RWPE2 (cell line): ENCODE measurements at regions not wholly inside any gene's neighbourhood (a gene's known extent, or its start where the extent isn't known, plus 50 kb on each side); places are given as distances from the start of the nearest gene placed in this dataset.
A peak's percentile ranks its signal among the peaks of the same experiment; 100 is the strongest.

Experiments
- ATAC-seq: fragments of 200-7000 bp; cut with Tn5 transposase; 3 replicates; pipeline ENCODE4 v1.9.1; 2021; ENCODE audit warnings: low read depth
- DNase-seq: peaks from one replicate; pipeline ENCODE4 v3.0.0-alpha.2; 2020; ENCODE audit warnings: low spot score
- H3K27ac ChIP-seq: fragments of 450-650 bp; 2 replicates; pipeline ENCODE4 v1.5.1; 2017; ENCODE audit warnings: mild to moderate bottlenecking; ENCODE audit not compliant: poor library complexity, severe bottlenecking
- H3K27me3 ChIP-seq: fragments of 250-450 bp; sonication (Bioruptor Pico); 2 replicates; pipeline ENCODE4 v1.5.1; 2021; ENCODE audit warnings: mild to moderate bottlenecking, moderate library complexity; ENCODE audit not compliant: insufficient read depth, poor library complexity, severe bottlenecking
- H3K36me3 ChIP-seq: fragments of 250-450 bp; sonication (Bioruptor Pico); 2 replicates; pipeline ENCODE4 v1.5.1; 2020; ENCODE audit warnings: low read depth, mild to moderate bottlenecking, moderate library complexity
- H3K4me1 ChIP-seq: fragments of 250-450 bp; sonication (Bioruptor Pico); 2 replicates; pipeline ENCODE4 v1.5.1; 2021; ENCODE audit warnings: mild to moderate bottlenecking, moderate library complexity; ENCODE audit not compliant: insufficient read depth, poor library complexity, severe bottlenecking
- H3K4me3 ChIP-seq: fragments of 250-450 bp; sonication (Bioruptor Pico); 2 replicates; pipeline ENCODE4 v1.5.1; 2021; ENCODE audit warnings: mild to moderate bottlenecking, moderate library complexity; ENCODE audit not compliant: severe bottlenecking
- H3K9me3 ChIP-seq: fragments of 250-450 bp; sonication (Bioruptor Pico); 2 replicates; pipeline ENCODE4 v1.5.1; 2021; ENCODE audit warnings: mild to moderate bottlenecking, moderate library complexity; ENCODE audit not compliant: severe bottlenecking
- TF ChIP-seq, protein P1 (sequence below): fragments of 450-650 bp; IDR thresholded peaks from one replicate; pipeline ENCODE4 v1.5.1; 2017; ENCODE audit warnings: mild to moderate bottlenecking, moderate library complexity; ENCODE audit not compliant: poor library complexity, severe bottlenecking

DNA sequence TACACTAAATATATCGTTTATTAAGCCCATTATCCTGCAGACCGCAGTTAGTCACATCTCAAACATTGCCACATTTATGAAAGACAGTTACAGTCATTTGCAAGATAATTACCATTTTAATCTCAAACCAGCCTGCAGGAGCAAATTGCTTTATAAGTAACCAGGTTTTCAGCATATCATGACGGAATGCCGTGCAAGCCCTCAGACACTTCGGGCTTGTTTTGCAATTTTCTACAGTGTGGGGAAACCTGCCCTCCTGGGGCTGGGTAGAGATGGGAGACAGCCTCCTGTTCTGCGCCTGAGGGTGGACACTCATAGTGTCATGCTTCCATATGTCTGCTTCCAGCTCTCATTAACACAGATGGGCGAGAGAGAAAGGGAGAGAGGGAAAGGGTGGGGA, 563.9 kb downstream of the NPHP4 start:
- no peaks in the 10 kb centered on the region for H3K36me3 ChIP-seq
- DNase-seq (no peak), ATAC-seq (peak; percentile 69)
- H3K4me3 ChIP-seq = no peak overlapping the region
- no peaks in the 10 kb centered on the region for H3K9me3 ChIP-seq
- H3K27me3 ChIP-seq = no peaks in the 10 kb centered on the region
- H3K27ac ChIP-seq = no peak overlapping the region
- peaks cover 7% of the 10 kb centered on the region for H3K4me1 ChIP-seq
- TF ChIP-seq, protein P1, sequence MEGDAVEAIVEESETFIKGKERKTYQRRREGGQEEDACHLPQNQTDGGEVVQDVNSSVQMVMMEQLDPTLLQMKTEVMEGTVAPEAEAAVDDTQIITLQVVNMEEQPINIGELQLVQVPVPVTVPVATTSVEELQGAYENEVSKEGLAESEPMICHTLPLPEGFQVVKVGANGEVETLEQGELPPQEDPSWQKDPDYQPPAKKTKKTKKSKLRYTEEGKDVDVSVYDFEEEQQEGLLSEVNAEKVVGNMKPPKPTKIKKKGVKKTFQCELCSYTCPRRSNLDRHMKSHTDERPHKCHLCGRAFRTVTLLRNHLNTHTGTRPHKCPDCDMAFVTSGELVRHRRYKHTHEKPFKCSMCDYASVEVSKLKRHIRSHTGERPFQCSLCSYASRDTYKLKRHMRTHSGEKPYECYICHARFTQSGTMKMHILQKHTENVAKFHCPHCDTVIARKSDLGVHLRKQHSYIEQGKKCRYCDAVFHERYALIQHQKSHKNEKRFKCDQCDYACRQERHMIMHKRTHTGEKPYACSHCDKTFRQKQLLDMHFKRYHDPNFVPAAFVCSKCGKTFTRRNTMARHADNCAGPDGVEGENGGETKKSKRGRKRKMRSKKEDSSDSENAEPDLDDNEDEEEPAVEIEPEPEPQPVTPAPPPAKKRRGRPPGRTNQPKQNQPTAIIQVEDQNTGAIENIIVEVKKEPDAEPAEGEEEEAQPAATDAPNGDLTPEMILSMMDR = no peak

DNA sequence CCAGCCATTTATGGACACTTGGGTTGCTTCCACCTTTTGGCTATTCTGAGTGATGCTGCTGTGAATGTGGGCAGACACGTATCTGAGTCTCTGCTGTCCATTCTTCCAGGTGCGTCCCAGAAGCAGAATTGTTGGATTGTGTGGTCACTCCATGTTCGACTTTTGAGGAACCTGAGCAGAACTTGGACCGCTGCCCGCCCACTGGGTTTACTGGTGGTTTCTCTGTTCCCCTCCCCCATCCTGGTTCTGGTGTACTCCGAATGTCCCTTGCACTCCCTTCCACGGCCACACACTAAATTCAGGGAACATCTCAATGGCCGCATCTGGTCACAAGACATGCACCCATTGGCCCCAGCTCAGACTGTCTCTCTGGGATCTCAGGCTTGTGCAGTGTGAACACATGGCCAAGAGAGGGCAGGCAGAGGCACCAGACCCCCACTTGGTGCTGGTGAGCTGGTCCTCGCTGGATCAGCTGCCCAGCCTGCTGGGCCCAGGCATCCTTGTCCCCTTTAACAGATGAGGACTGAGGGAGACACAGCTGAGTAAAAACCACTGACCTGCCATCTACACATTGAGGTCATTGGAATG, 565.1 kb downstream of the NPHP4 start:
- DNase-seq (no peak), ATAC-seq (no peak)
- Histone ChIP-seq H3K4me3 (no peak overlapping the region), H3K36me3 (no peaks in the 10 kb centered on the region), H3K27me3 (no peaks in the 10 kb centered on the region), H3K4me1 (peaks cover 7% of the 10 kb centered on the region), H3K27ac (no peak overlapping the region), H3K9me3 (no peaks in the 10 kb centered on the region)
- TF ChIP-seq, protein P1 = no peak

DNA sequence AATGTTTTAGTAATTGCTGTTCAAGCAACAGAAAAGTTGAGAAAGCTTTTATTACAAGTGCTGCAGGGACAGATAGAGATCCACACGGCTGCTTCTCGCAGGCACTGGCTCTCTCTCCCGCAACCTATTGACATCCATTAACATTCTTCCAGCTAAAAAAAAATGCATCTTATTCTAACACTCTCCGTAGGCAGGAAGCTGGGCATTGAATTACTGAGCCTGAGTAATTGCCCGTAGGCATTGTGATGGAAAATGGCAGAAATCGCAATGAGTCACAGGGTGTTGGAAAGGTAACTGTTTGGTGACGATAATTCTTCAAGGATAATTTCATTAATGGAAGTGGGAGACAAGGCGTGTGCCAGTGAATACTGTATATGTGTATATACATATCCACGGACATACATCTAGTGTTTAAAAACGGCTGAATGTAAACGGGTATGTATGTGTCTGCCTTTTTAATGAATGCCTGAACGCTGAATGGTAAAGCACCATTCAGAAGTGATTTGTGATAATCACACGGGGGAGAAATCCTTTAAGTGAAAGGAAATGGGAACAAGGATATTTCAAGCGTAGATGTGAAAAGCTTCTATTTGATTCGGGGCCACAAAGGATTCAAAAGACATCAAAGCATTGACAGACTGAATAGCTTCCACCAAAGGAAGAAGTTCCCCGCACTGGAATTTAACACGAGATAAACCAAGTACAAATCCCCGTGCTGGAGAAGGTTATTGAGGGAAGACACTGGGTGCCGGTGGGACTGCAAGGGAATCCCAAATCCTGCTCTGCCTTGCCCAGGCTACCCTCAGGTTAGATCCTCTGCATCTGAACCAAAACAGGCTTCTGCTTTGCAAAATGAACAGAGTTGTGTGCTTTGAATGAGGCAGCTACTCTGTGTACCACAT, 567.2 kb downstream of the NPHP4 start:
- H3K36me3 ChIP-seq = no peaks in the 10 kb centered on the region
- no peak overlapping the region for H3K4me3 ChIP-seq
- H3K9me3 ChIP-seq = no peaks in the 10 kb centered on the region
- TF ChIP-seq, protein P1 = no peak
- ATAC-seq = peak; percentile 82
- DNase-seq = no peak
- peaks cover 7% of the 10 kb centered on the region for H3K4me1 ChIP-seq
- H3K27me3 ChIP-seq = no peaks in the 10 kb centered on the region
- H3K27ac ChIP-seq = peak overlapping the region; percentile 31

DNA sequence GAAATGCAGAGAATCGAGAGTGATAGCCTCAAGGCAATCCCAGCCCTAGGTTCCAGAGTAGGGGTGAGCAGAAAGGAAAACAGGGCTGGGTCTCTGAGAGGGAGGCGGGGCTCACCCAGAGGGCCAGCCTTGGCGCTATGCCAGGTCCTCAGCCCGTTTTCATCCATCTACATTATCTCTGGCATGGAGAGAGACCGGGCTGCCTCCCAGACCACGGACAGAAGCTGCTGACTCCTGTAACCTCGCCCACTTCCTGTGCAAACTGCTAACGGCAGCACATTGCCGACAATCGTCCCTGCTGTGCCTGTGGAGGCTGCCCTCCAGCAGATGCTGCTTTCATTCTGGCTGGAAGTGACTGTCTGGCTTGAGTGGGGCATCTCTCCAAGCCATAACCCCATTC, 569.1 kb downstream of the NPHP4 start:
- no peak for DNase-seq
- no peak overlapping the region for H3K27ac ChIP-seq
- TF ChIP-seq, protein P1 = no peak
- peak; percentile 41; the same call in 1 of the 3 replicates for ATAC-seq
- H3K4me1 ChIP-seq = peaks cover 7% of the 10 kb centered on the region
- no peaks in the 10 kb centered on the region for H3K9me3 ChIP-seq
- H3K27me3 ChIP-seq = no peaks in the 10 kb centered on the region
- no peak overlapping the region for H3K4me3 ChIP-seq
- H3K36me3 ChIP-seq = no peaks in the 10 kb centered on the region

DNA sequence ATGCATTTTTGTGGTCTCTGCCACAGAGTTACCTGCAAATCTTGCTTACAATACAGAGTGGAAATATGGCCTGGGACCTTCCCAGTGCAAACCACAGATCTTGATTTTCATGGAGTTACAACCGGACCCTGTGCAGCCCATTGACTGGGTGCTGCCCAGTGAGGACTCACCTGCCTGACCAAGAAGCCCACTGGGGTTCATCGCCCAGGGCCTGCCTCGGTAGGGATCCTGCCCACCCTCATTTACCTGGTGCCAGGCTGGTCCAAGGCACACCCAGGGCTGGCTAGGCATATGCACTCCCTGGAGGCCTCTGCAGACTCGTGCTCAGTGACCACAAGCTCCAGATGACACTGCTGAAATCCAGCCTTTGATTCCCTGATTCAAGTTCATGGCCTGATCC, 572.7 kb downstream of the NPHP4 start:
- Histone ChIP-seq H3K36me3 (no peaks in the 10 kb centered on the region), H3K9me3 (no peaks in the 10 kb centered on the region), H3K4me3 (no peak overlapping the region), H3K27ac (no peak overlapping the region), H3K27me3 (no peaks in the 10 kb centered on the region), H3K4me1 (peaks cover 6% of the 10 kb centered on the region)
- no peak for ATAC-seq
- TF ChIP-seq, protein P1 = no peak
- DNase-seq = no peak
